Lower leg skin (tissue), 3 donors: ENCODE measurements at regions not wholly inside any gene's neighbourhood (a gene's known extent, or its start where the extent isn't known, plus 50 kb on each side); places are given as distances from the start of the nearest gene placed in this dataset.

ENCODE experiments used
- CTCF ChIP-seq, 3 donors: fragments of 450-650 bp; IDR thresholded peaks; one replicate each; pipeline ENCODE4 v1.5.1; 2016; ENCODE audit warnings: antibody characterized with exemption in 3 of 3, mild to moderate bottlenecking in 3 of 3, moderate library complexity in 2 of 3
- POLR2A ChIP-seq, 2 donors: fragments of 450-650 bp; IDR thresholded peaks; one replicate each; pipeline ENCODE4 v1.6.1; 2016 to 2017; ENCODE audit warnings: antibody characterized with exemption in 2 of 2, mild to moderate bottlenecking in 1 of 2, moderate library complexity in 1 of 2

GRCh38 chr9:13726746-13727145, 447.3 kb upstream of the MPDZ start:
- TF ChIP-seq CTCF (IDR thresholded peaks at IDR 0.05) (no peak), POLR2A (IDR thresholded peaks at IDR 0.05) (no peak)
